ENCODE measurements at regions not wholly inside any gene's neighbourhood (a gene's known extent, or its start where the extent isn't known, plus 50 kb on each side); places are given as distances from the start of the nearest gene placed in this dataset.

DNA sequence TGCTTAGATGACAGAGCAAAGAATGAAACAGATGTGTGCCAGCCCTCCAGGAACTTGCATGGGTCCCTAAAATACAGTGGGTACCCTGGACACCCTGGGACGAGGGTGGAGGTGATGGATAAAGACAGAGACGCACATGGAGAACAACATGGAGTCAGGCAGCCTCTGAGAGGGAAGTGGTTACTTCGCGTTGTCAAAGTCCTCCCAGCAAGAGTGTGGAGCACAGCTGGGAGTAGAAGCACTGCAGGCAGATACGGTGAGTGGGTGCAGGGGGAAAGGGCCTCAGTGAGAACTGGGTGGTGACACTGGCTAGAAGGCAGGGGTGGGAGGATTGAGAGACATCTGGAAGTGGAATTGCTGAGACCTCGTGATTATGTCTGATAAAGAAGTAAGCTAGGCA, 70.8 kb upstream of the PRR20G start:
- Histone ChIP-seq H3K23ac (ENCODE audit: low read depth, low read length) (no peak overlapping the region), H4K5ac (ENCODE audit: low read depth, low read length) (no peak overlapping the region), H4K8ac (ENCODE audit: low read depth in 2 of 2, low read length in 2 of 2) (no peak overlapping the region), H3K4ac (ENCODE audit: low read depth, low read length) (no peak overlapping the region), H2AK5ac (ENCODE audit: low read depth, low read length) (no peak overlapping the region), H3K9me3 (ENCODE audit: control insufficient read depth, insufficient read depth, low read length) (peaks cover 2% of the 10 kb centered on the region; the same call in 1 of the 2 replicates), H2BK120ac (ENCODE audit: low read depth, low read length) (no peak overlapping the region), H2BK15ac (ENCODE audit: low read depth, low read length) (no peak overlapping the region), H4K20me1 (ENCODE audit: insufficient read depth, low read length) (no peaks in the 10 kb centered on the region), H3K79me1 (ENCODE audit: low read depth in 1 of 2, low read length in 2 of 2) (no peaks in the 10 kb centered on the region), H3K27ac (ENCODE audit: insufficient read depth, low read length) (no peak overlapping the region), H4K91ac (ENCODE audit: insufficient read depth, low read depth, low read length) (no peak overlapping the region), H2AK9ac (replicated peaks; ENCODE audit: low read depth, low read length, poor library complexity) (no peak overlapping the region), H2BK5ac (ENCODE audit: low read depth, low read length, poor library complexity, severe bottlenecking) (no peak overlapping the region), H3K4me1 (ENCODE audit: control insufficient read depth, insufficient read depth, low read length) (no peaks in the 10 kb centered on the region), H2BK20ac (ENCODE audit: low read depth, low read length) (no peak overlapping the region), H3K4me3 (ENCODE audit: insufficient read depth, low read depth, low read length) (no peak overlapping the region), H3K4me2 (ENCODE audit: low read depth, low read length) (no peak overlapping the region), H3K56ac (ENCODE audit: extremely low read depth, insufficient read depth, low read length) (no peak overlapping the region), H3K18ac (ENCODE audit: low read depth, low read length) (no peak overlapping the region), H3K27me3 (ENCODE audit: control insufficient read depth, insufficient read depth, low read length) (no peaks in the 10 kb centered on the region; the same call in 1 of the 2 replicates), H3K36me3 (ENCODE audit: control insufficient read depth, insufficient read depth, low read length) (no peaks in the 10 kb centered on the region), H3K9me1 (ENCODE audit: insufficient read depth, low read length) (no peaks in the 10 kb centered on the region), H2AFZ (replicated peaks; ENCODE audit: low read length, poor library complexity) (no peak overlapping the region), H3K14ac (replicated peaks; ENCODE audit: low read depth, low read length) (no peak overlapping the region), H3K9ac (ENCODE audit: low read depth, low read length) (no peak overlapping the region)
- ChIA-PET CTCF (no interaction called here), POLR2A (ENCODE audit: unreplicated experiment) (no interaction called here)
- TF ChIP-seq CEBPB (IDR thresholded peaks at IDR 0.05; ENCODE audit: low read depth, low read length) (no peak), NFE2L2 (IDR thresholded peaks at IDR 0.05; ENCODE audit: low read depth, low read length) (no peak), CHD1 (IDR thresholded peaks at IDR 0.05; ENCODE audit: low read depth, low read length) (no peak), SMC3 (IDR thresholded peaks at IDR 0.05; ENCODE audit: low read depth, low read length) (no peak)
- ATAC-seq (ENCODE audit: low read depth) (no peak), DNase-seq (no peak)
- no TSS peak for BruUV-seq (replicated peaks)
- dilution Hi-C loops (cut with HindIII; ENCODE audit: low sequenced_read_pairs, unreplicated experiment): no loop called here
- in situ Hi-C loops (cut with MboI; ENCODE audit: low sequenced_read_pairs): no loop called here
- intact Hi-C loops (cut with micrococcal nuclease): no loop called here
- WGBS, 2 experiments (ENCODE audit: extremely low coverage in 2 of 2, insufficient read length in 1 of 2): 18% methylated on average over 3 of the region's 6 CpGs; no CpG with 5 or more reads in 1 of the 2 experiments

Measured in IMR-90 (cell line).